ENCODE measurements at regions not wholly inside any gene's neighbourhood (a gene's known extent, or its start where the extent isn't known, plus 50 kb on each side); places are given as distances from the start of the nearest gene placed in this dataset.
"Not testable (repeated sequence)": the region's sequence is repeated elsewhere in the genome, so short reads cannot be mapped to it uniquely, and the experiment has no call there.

GRCh38 chr7:86981937-86982336 lies 77.5 kb downstream of the ELAPOR2 start:
- not testable (repeated sequence) for H3K27me3 Mint-ChIP-seq, H3K4me3 Mint-ChIP-seq, H3K27ac Mint-ChIP-seq, DNase-seq
- peaks cover 15% of the 10 kb centered on the region for H3K9me3 Mint-ChIP-seq
- peaks cover 42% of the 10 kb centered on the region for H3K4me1 Mint-ChIP-seq (ENCODE audit: low read depth)
- peaks cover 11% of the 10 kb centered on the region for H3K36me3 Mint-ChIP-seq (ENCODE audit: low read depth)

DNA sequence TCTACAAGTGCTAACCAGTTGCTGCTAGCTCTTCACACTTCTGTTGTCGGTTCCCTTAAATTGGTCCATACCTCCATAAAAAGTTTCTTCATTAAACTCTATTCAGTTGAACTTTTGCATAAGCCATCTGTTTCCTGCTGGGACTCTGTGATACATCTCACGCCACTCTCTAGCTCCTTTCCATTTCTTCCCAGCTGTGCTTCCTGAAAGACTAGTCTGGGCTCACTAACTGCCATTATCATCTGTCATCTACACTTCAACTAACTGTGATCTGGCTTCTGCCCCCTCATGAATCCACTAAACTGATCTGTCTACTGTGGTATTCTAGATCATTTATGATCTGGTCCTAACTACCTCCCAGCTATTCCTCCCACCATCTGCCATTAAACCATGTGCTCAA lies 78.3 kb downstream of the ELAPOR2 start:
- DNase-seq = no peak
- peaks cover 15% of the 10 kb centered on the region for H3K9me3 Mint-ChIP-seq
- H3K4me3 Mint-ChIP-seq = no peak overlapping the region
- peaks cover 49% of the 10 kb centered on the region for H3K4me1 Mint-ChIP-seq (ENCODE audit: low read depth)
- H3K27ac Mint-ChIP-seq = no peak overlapping the region
- no peaks in the 10 kb centered on the region for H3K27me3 Mint-ChIP-seq
- H3K36me3 Mint-ChIP-seq (ENCODE audit: low read depth) = peaks cover 9% of the 10 kb centered on the region

- peaks cover 6% of the 10 kb centered on the region for H3K36me3 Mint-ChIP-seq (ENCODE audit: low read depth)
- H3K27ac Mint-ChIP-seq = no peak overlapping the region
- DNase-seq = no peak
- H3K9me3 Mint-ChIP-seq = peaks cover 11% of the 10 kb centered on the region
- peaks cover 52% of the 10 kb centered on the region for H3K4me1 Mint-ChIP-seq (ENCODE audit: low read depth)
- no peaks in the 10 kb centered on the region for H3K27me3 Mint-ChIP-seq
- no peak overlapping the region for H3K4me3 Mint-ChIP-seq
Observed at GRCh38 chr7:86980223-86980622, 79.2 kb downstream of the ELAPOR2 start.

DNA sequence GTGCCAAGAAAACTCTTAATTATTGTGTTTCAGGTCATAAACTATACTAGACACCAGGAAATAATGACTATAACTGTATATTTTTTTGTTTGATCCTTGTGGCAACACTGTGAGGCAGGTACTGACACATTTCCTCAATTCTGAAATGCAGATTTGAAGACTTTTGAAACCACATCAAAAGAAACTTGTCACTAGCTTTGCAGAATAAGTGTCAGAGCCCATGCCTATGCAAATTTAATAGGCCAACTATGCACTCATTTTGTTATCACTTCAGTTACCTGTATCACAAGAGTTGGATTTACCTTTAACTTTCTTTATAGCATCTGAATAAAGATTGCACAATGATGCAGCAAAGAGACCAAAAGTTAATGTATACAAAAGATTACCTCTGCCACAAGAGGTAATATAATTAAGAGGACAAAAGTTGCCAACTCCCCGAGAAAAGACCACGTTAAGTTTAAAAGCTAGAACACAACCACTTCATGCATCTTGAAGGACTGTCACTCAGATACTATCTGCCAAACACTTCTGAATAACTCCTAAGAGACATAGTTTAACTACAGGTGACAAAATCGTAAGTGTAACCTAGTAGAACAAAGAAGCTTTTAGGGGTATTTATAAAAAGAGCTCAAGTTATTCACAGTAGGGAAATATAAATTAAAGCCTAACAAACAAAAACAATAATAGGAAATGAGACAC lies 80.5 kb downstream of the ELAPOR2 start:
- H3K36me3 Mint-ChIP-seq (ENCODE audit: low read depth) = no peaks in the 10 kb centered on the region
- H3K27me3 Mint-ChIP-seq = no peaks in the 10 kb centered on the region
- H3K27ac Mint-ChIP-seq = peak overlapping the region; percentile 72
- peak overlapping the region; percentile 18 for H3K4me3 Mint-ChIP-seq
- peaks cover 52% of the 10 kb centered on the region for H3K4me1 Mint-ChIP-seq (ENCODE audit: low read depth)
- no peak for DNase-seq
- no peaks in the 10 kb centered on the region for H3K9me3 Mint-ChIP-seq

- Mint-ChIP-seq H3K27me3 (no peaks in the 10 kb centered on the region), H3K27ac (no peak overlapping the region), H3K4me3 (no peak overlapping the region), H3K9me3 (no peaks in the 10 kb centered on the region), H3K4me1 (ENCODE audit: low read depth) (peaks cover 57% of the 10 kb centered on the region), H3K36me3 (ENCODE audit: low read depth) (no peaks in the 10 kb centered on the region)
- DNase-seq = no peak
Observed at GRCh38 chr7:86976958-86977357, 82.5 kb downstream of the ELAPOR2 start.

DNA sequence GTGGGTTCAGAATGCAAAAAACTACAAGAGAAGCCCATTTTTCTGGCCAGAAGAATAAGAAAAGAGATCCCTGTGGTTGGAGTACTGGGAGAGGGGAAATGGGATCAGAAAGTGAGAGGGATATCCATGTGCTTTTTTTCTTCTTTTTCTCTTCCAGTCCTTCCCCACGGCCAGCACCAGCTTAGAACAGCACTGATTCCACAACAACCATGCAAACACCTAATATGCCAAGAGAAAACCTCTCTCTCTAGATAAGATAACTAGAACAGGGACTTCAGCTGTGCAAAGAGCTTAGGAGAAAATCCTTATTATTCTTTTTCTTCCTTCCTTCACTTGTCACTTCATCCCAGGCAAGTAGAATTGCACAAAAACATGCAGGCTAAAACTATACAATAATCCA lies 83.5 kb downstream of the ELAPOR2 start:
- no peak overlapping the region for H3K4me3 Mint-ChIP-seq
- H3K4me1 Mint-ChIP-seq (ENCODE audit: low read depth) = peaks cover 59% of the 10 kb centered on the region
- no peaks in the 10 kb centered on the region for H3K36me3 Mint-ChIP-seq (ENCODE audit: low read depth)
- no peaks in the 10 kb centered on the region for H3K27me3 Mint-ChIP-seq
- no peak overlapping the region for H3K27ac Mint-ChIP-seq
- no peaks in the 10 kb centered on the region for H3K9me3 Mint-ChIP-seq
- DNase-seq = no peak

DNA sequence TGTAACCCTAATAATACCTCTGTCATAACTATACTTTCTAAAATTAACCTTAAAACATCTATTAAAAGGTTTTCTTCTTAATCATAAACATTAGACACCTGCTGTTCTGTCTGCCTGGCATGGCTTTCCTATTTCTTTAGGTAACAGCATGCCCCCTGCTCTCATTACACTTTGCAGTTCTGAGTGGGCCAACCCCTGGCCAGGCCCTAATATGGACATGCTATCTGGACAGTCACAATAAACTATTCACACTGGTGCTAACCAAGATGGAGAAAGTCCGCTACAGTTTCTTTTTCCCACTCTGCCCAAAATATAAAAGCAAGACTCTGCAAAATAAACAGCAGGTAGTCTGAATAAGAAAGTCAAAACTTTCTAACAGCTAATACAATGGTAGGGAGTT lies 84.0 kb downstream of the ELAPOR2 start:
- Mint-ChIP-seq H3K9me3 (no peaks in the 10 kb centered on the region), H3K27ac (no peak overlapping the region), H3K4me1 (ENCODE audit: low read depth) (peaks cover 58% of the 10 kb centered on the region), H3K4me3 (no peak overlapping the region), H3K36me3 (ENCODE audit: low read depth) (no peaks in the 10 kb centered on the region), H3K27me3 (no peaks in the 10 kb centered on the region)
- no peak for DNase-seq

DNA sequence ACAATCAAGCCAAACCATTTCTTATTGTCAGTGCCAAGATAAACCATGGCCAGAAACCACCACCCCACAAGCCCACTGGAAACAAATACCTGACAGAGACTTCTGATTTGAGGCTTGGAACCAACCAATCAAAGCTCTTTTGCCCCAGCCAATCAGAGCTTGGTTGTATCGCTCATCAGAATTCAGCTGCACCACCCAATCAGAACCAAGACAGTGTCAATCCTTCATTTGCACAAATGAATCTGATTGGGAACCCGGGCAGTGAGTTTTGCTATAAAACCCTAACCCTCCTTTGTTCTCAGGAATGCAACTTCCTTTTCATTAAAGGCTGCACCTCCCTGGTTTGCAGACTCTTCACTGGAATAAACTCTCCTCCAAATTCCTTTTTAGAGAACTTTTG lies 87.4 kb downstream of the ELAPOR2 start:
- H3K27me3 Mint-ChIP-seq = no peaks in the 10 kb centered on the region
- peaks cover 35% of the 10 kb centered on the region for H3K4me1 Mint-ChIP-seq (ENCODE audit: low read depth)
- no peaks in the 10 kb centered on the region for H3K9me3 Mint-ChIP-seq
- no peak overlapping the region for H3K4me3 Mint-ChIP-seq
- no peak for DNase-seq
- no peaks in the 10 kb centered on the region for H3K36me3 Mint-ChIP-seq (ENCODE audit: low read depth)
- H3K27ac Mint-ChIP-seq = no peak overlapping the region

DNA sequence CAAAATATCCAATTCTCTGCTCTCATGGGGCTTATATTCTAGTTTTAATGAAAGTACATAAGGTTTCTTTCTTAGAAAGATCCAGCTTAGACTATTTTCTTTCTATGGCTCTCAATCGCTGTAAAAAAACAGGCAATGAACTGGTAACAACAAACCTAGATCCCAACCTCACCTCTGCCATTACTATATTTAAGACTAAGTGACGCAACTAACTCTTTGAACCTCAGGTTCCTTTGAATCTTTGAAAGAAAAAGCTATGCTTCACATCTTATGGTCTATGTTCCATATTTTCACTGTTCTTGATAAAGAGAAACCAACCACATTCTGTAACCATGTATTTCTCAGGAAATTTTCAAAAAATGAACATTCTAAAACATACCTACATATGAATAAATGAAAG lies 88.5 kb downstream of the ELAPOR2 start:
- no peak for DNase-seq
- Mint-ChIP-seq H3K27me3 (peaks cover 2% of the 10 kb centered on the region), H3K9me3 (no peaks in the 10 kb centered on the region), H3K4me3 (no peak overlapping the region), H3K36me3 (ENCODE audit: low read depth) (no peaks in the 10 kb centered on the region), H3K4me1 (ENCODE audit: low read depth) (peaks cover 25% of the 10 kb centered on the region), H3K27ac (no peak overlapping the region)

DNA sequence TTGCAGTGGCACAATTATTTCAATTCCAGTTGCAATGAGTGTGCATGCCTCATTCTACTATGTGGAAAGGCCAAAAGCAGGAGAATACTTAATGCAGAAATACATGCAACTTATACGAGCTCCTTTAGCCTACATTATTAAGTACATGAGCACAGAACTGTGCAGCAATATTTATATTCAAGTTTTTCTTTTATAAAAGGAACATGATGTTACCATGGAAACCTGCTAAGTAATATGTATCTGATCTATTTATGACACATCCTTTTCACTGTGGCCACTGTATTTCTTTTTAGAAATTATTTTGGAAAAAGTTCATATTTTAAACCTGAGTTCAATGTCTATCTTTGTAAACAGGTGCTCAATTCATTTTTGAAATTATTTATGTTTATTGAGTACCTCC lies 88.9 kb downstream of the ELAPOR2 start:
- peaks cover 2% of the 10 kb centered on the region for H3K27me3 Mint-ChIP-seq
- H3K4me3 Mint-ChIP-seq = no peak overlapping the region
- no peak for DNase-seq
- H3K9me3 Mint-ChIP-seq = no peaks in the 10 kb centered on the region
- H3K4me1 Mint-ChIP-seq (ENCODE audit: low read depth) = peaks cover 24% of the 10 kb centered on the region
- H3K36me3 Mint-ChIP-seq (ENCODE audit: low read depth) = no peaks in the 10 kb centered on the region
- H3K27ac Mint-ChIP-seq = no peak overlapping the region

GRCh38 chr7:86969865-86970264 lies 89.6 kb downstream of the ELAPOR2 start:
- H3K27me3 Mint-ChIP-seq = peaks cover 2% of the 10 kb centered on the region
- H3K4me1 Mint-ChIP-seq (ENCODE audit: low read depth) = peaks cover 24% of the 10 kb centered on the region
- H3K4me3 Mint-ChIP-seq = no peak overlapping the region
- H3K36me3 Mint-ChIP-seq (ENCODE audit: low read depth) = no peaks in the 10 kb centered on the region
- DNase-seq = no peak
- H3K27ac Mint-ChIP-seq = no peak overlapping the region
- no peaks in the 10 kb centered on the region for H3K9me3 Mint-ChIP-seq

DNA sequence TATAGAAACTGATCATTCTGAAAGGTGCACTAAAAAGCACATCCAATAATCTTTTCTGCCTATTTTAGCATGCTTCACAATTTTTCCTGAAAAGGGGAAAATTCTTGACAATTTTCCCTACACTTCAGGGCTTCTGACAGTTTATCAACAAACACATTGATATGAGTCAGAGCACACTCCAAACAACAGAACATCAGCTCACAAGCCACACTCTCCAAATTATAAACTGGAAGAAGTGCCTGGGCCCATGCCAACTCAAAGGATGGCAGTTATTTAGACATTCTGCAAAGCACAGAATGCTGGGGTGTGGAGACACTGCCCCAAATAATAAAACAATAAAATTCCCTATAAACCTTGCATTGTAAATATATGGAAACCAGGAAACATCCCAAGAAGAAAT lies 90.8 kb downstream of the ELAPOR2 start:
- H3K27ac Mint-ChIP-seq = no peak overlapping the region
- no peak overlapping the region for H3K4me3 Mint-ChIP-seq
- no peak for DNase-seq
- no peaks in the 10 kb centered on the region for H3K9me3 Mint-ChIP-seq
- H3K36me3 Mint-ChIP-seq (ENCODE audit: low read depth) = no peaks in the 10 kb centered on the region
- H3K27me3 Mint-ChIP-seq = peaks cover 2% of the 10 kb centered on the region
- peaks cover 28% of the 10 kb centered on the region for H3K4me1 Mint-ChIP-seq (ENCODE audit: low read depth)

DNA sequence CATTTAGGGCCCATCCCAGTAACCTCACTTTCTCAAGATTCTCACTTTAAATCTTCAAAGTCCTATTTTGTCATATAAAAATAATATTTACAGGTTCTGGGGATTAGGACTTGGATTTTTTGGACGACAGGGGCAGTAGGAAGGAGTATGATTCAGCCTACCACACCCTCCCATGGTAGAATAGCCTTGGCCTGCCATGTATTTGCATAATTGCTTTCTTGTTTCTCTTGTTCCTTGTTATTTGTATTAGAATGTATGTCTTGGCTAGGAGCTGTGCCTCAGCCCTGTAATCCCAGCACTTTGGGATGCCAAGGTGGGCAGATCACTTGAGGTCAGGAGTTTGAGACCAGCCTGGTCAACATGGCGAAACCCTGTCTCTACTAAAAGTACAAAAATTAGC lies 92.5 kb downstream of the ELAPOR2 start:
- peaks cover 23% of the 10 kb centered on the region for H3K4me1 Mint-ChIP-seq (ENCODE audit: low read depth)
- no peaks in the 10 kb centered on the region for H3K9me3 Mint-ChIP-seq
- DNase-seq = no peak
- no peak overlapping the region for H3K27ac Mint-ChIP-seq
- H3K4me3 Mint-ChIP-seq = no peak overlapping the region
- H3K36me3 Mint-ChIP-seq (ENCODE audit: low read depth) = no peaks in the 10 kb centered on the region
- H3K27me3 Mint-ChIP-seq = peaks cover 2% of the 10 kb centered on the region

- no peak overlapping the region for H3K4me3 Mint-ChIP-seq
- peaks cover 13% of the 10 kb centered on the region for H3K4me1 Mint-ChIP-seq (ENCODE audit: low read depth)
- no peak overlapping the region for H3K27ac Mint-ChIP-seq
- no peak for DNase-seq
- peaks cover 2% of the 10 kb centered on the region for H3K27me3 Mint-ChIP-seq
- H3K36me3 Mint-ChIP-seq (ENCODE audit: low read depth) = no peaks in the 10 kb centered on the region
- H3K9me3 Mint-ChIP-seq = no peaks in the 10 kb centered on the region
Observed at GRCh38 chr7:86965727-86966120, 93.7 kb downstream of the ELAPOR2 start.

DNA sequence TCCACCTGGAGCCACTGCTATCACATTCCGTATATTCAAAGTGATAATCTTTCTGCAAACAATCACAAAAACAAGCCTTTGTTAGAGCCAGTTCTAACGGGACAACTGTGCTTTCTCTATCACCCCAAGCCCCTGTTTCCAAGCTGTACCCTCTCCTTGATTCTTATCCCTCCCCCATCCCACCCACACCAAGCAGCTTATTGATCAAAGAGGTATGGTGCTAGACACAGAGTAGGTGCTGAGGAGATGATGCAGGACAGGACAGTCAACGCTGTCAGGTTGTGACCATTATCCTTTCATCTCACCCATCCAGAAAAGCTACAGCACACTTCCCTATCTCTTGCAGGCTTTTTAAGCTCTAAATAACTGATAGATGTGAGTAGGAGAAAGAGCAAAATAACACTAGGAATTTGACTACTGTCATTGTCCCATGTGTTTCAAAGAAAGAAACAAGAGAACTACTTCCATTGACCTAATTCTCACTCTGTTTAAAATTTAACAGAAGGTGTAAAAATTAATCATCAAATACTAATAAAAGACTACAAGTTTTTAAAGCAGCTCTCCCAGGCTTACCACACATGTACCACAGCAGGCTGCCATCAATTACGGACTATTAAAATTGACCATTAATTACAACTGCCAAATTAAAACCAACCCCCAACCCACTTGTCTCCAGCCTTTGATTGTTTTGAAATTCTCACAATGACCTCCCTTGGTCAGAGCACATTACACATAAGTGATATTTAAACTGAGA lies 94.3 kb downstream of the ELAPOR2 start:
- no peaks in the 10 kb centered on the region for H3K9me3 Mint-ChIP-seq
- no peaks in the 10 kb centered on the region for H3K36me3 Mint-ChIP-seq (ENCODE audit: low read depth)
- no peak overlapping the region for H3K27ac Mint-ChIP-seq
- DNase-seq = no peak
- no peak overlapping the region for H3K4me3 Mint-ChIP-seq
- H3K4me1 Mint-ChIP-seq (ENCODE audit: low read depth) = peaks cover 8% of the 10 kb centered on the region
- H3K27me3 Mint-ChIP-seq = peaks cover 2% of the 10 kb centered on the region

Data from activated T-cell treated with anti-CD3 and anti-CD28 coated beads, Interleukin-2, amount 50 U/mL, for 24 hours (primary cell).